ENCODE measurements at regions not wholly inside any gene's neighbourhood (a gene's known extent, or its start where the extent isn't known, plus 50 kb on each side); places are given as distances from the start of the nearest gene placed in this dataset.

DNA sequence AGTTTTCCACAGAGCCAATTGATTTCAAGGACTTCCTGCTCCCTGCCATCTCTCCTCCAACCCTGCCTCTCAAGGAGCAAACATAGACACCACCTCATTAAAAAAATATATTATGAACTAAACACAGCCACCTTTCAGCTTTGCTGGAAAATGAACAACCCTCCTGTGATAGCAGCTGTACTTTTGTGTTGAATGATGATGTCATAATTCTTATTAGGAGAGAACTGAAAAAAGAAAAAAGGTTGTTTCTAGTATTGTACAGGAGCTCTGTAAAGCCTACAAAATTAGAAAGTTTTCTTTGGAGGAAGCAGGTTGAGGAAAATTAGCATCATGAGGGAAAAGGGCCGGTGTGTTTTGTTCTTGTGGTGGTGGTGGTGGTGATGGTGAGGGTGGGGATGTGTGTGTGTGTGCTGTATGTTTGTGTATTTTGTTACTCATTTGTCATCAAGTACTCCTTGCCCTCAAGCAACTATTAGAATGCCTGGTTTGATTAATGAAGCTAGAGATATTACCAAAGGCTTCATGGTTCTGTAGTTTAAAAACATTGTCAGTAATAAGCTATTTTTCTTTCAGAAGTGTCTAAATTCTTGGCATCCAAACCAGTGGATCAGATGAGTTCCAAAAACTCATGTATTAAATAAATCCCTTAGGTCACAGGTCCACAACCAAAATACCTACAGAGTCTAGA lies 405.9 kb downstream of the TLE4 start:
- H3K27ac ChIP-seq (ENCODE audit: low read length), result no peak overlapping the region
- H3K4me1 ChIP-seq (ENCODE audit: low read length), result no peaks in the 10 kb centered on the region
- H2AFZ ChIP-seq (ENCODE audit: low read length), result no peak overlapping the region
- H3F3A ChIP-seq (ENCODE audit: insufficient read depth, low read length), result no peaks in the 10 kb centered on the region
- no peak overlapping the region for H3K9ac ChIP-seq (ENCODE audit: low read length)
- H3K9me3 ChIP-seq (replicated peaks; ENCODE audit: insufficient read depth, low read length), result no peaks in the 10 kb centered on the region
- H3K4me2 ChIP-seq (ENCODE audit: low read depth, low read length), result no peak overlapping the region
- H3K36me3 ChIP-seq (replicated peaks; ENCODE audit: insufficient read depth, low read length), result no peaks in the 10 kb centered on the region
- TF ChIP-seq, protein P1, sequence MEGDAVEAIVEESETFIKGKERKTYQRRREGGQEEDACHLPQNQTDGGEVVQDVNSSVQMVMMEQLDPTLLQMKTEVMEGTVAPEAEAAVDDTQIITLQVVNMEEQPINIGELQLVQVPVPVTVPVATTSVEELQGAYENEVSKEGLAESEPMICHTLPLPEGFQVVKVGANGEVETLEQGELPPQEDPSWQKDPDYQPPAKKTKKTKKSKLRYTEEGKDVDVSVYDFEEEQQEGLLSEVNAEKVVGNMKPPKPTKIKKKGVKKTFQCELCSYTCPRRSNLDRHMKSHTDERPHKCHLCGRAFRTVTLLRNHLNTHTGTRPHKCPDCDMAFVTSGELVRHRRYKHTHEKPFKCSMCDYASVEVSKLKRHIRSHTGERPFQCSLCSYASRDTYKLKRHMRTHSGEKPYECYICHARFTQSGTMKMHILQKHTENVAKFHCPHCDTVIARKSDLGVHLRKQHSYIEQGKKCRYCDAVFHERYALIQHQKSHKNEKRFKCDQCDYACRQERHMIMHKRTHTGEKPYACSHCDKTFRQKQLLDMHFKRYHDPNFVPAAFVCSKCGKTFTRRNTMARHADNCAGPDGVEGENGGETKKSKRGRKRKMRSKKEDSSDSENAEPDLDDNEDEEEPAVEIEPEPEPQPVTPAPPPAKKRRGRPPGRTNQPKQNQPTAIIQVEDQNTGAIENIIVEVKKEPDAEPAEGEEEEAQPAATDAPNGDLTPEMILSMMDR (IDR thresholded peaks at IDR 0.05; ENCODE audit: low read length), result no peak
- no peak for TF ChIP-seq EZH2phosphoT487 (IDR thresholded peaks at IDR 0.05; ENCODE audit: low read length)
- TF ChIP-seq EZH2 (optimal IDR thresholded peaks at IDR 0.05; ENCODE audit: low read depth, low read length), result no peak
- no peak for DNase-seq
- no peaks in the 10 kb centered on the region for H3K27me3 ChIP-seq (replicated peaks; ENCODE audit: insufficient read depth, low read length)
- no peaks in the 10 kb centered on the region for H4K20me1 ChIP-seq (ENCODE audit: insufficient read depth, low read length)
- no peaks in the 10 kb centered on the region for H3K9me2 ChIP-seq (replicated peaks; ENCODE audit: insufficient read depth, low read length)
- H3K79me2 ChIP-seq (ENCODE audit: low read length), result no peaks in the 10 kb centered on the region
- no peak overlapping the region for H3K4me3 ChIP-seq (ENCODE audit: low read length)

DNA sequence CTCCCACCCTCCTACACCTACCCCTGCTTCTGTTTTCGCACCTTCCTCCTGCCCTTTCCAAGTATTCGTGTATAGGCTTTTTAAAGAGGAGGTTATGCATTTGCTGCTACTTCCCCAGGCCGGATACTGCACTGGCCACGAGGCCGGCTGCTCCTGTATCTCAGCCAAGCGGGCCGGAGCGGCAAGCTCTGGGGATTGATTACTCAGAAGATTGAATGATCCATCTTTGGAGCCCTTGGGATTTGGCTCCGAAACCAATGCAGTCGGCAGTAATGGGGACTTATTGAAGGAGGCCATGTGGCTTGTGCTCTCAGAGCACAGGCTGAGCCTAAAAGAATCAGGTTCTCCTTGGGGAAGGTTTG lies 405.3 kb downstream of the TLE4 start:
- no peak overlapping the region for H3K27ac ChIP-seq (ENCODE audit: low read length)

DNA sequence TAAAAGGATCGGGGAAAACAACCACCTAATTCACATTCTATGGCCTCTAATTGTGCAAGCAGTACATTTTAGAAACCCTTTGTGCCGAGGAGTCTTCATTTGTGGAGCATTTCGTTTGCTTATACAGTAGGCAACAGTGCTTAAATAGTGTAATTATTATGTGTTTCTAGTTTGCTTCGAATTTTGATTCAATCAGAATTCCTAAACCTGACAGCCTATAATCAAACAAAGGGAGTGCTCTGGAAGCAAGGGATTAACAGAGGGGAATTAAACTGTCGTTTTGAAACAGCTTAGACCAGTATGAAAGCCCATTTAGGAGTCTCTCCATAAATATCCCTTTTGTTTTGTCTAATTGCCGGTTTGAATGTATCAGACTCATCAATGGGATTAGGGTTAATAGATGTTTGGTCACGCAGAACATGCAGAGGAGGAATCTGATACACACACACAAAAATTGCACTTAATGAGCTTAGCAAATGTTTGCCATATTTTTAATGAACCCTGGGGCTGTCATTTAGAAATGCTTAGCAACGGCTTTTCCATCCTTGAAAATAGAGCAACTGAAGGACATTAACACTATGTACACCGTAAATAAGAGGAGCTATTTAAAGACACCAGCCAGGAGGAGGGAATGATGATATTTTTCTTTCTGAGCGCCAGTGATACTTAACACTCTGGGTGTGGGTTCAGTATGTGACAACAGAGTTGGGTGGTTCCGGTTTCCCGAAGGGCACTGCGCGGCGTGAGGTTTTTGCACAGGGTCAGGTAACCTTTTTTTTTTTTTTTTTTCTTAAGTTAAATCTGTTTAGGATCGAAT lies 404.7 kb downstream of the TLE4 start:
- Histone ChIP-seq H3K36me3 (replicated peaks; ENCODE audit: insufficient read depth, low read length) (no peaks in the 10 kb centered on the region), H3K4me3 (ENCODE audit: low read length) (no peak overlapping the region), H3K4me1 (ENCODE audit: low read length) (no peaks in the 10 kb centered on the region), H3K9me3 (replicated peaks; ENCODE audit: insufficient read depth, low read length) (no peaks in the 10 kb centered on the region), H3K79me2 (ENCODE audit: low read length) (no peaks in the 10 kb centered on the region), H4K20me1 (ENCODE audit: insufficient read depth, low read length) (no peaks in the 10 kb centered on the region), H3K27ac (ENCODE audit: low read length) (no peak overlapping the region), H3K4me2 (ENCODE audit: low read depth, low read length) (no peak overlapping the region), H3K9me2 (replicated peaks; ENCODE audit: insufficient read depth, low read length) (no peaks in the 10 kb centered on the region), H2AFZ (ENCODE audit: low read length) (no peak overlapping the region), H3K9ac (ENCODE audit: low read length) (no peak overlapping the region), H3F3A (ENCODE audit: insufficient read depth, low read length) (no peaks in the 10 kb centered on the region), H3K27me3 (replicated peaks; ENCODE audit: insufficient read depth, low read length) (no peaks in the 10 kb centered on the region)
- no peak for DNase-seq
- TF ChIP-seq EZH2phosphoT487 (IDR thresholded peaks at IDR 0.05; ENCODE audit: low read length) (no peak), EZH2 (optimal IDR thresholded peaks at IDR 0.05; ENCODE audit: low read depth, low read length) (no peak)
- TF ChIP-seq, protein P1 (IDR thresholded peaks at IDR 0.05; ENCODE audit: low read length), result no peak

More for the DNA sequence above, 405.3 kb downstream of the TLE4 start:
- Histone ChIP-seq H2AFZ (ENCODE audit: low read length) (no peak overlapping the region), H3K4me1 (ENCODE audit: low read length) (no peaks in the 10 kb centered on the region), H4K20me1 (ENCODE audit: insufficient read depth, low read length) (no peaks in the 10 kb centered on the region), H3K9ac (ENCODE audit: low read length) (no peak overlapping the region), H3K9me2 (replicated peaks; ENCODE audit: insufficient read depth, low read length) (no peaks in the 10 kb centered on the region), H3K79me2 (ENCODE audit: low read length) (no peaks in the 10 kb centered on the region), H3K27me3 (replicated peaks; ENCODE audit: insufficient read depth, low read length) (no peaks in the 10 kb centered on the region), H3K4me3 (ENCODE audit: low read length) (no peak overlapping the region), H3K9me3 (replicated peaks; ENCODE audit: insufficient read depth, low read length) (no peaks in the 10 kb centered on the region), H3F3A (ENCODE audit: insufficient read depth, low read length) (no peaks in the 10 kb centered on the region), H3K36me3 (replicated peaks; ENCODE audit: insufficient read depth, low read length) (no peaks in the 10 kb centered on the region), H3K4me2 (ENCODE audit: low read depth, low read length) (no peak overlapping the region)
- TF ChIP-seq, protein P1 (IDR thresholded peaks at IDR 0.05; ENCODE audit: low read length), result no peak
- TF ChIP-seq EZH2 (optimal IDR thresholded peaks at IDR 0.05; ENCODE audit: low read depth, low read length) (no peak), EZH2phosphoT487 (IDR thresholded peaks at IDR 0.05; ENCODE audit: low read length) (no peak)
- no peak for DNase-seq
